Effector memory CD8-positive, alpha-beta T cell (primary cell): ENCODE measurements at regions not wholly inside any gene's neighbourhood (a gene's known extent, or its start where the extent isn't known, plus 50 kb on each side); places are given as distances from the start of the nearest gene placed in this dataset.
A peak's percentile ranks its signal among the peaks of the same experiment; 100 is the strongest.

Source experiments
- ATAC-seq: fragments of 150-1000 bp; cut with Tn5 transposase; replicated peaks from 2 replicates; pipeline ENCODE4 v1.10.0; 2021; ENCODE audit warnings: mild to moderate bottlenecking, moderate library complexity
- DNase-seq, 3 experiments: peaks; one replicate each; pipeline ENCODE4 v3.0.0; 2021
- H3K27ac Mint-ChIP-seq, 2 donors: one replicate each; pipeline ENCODE4 v1.8.0; 2022; ENCODE audit warnings: mild to moderate bottlenecking in 2 of 2, mixed read lengths in 2 of 2, moderate library complexity in 2 of 2
- H3K27me3 Mint-ChIP-seq, 2 donors: one replicate each; pipeline ENCODE4 v1.8.0; 2022; ENCODE audit warnings: mixed read lengths in 2 of 2
- H3K36me3 Mint-ChIP-seq: one replicate; pipeline ENCODE4 v1.8.0; 2022; ENCODE audit warnings: mild to moderate bottlenecking, moderate library complexity, mixed read lengths; ENCODE audit not compliant: insufficient read depth
- H3K4me1 Mint-ChIP-seq, 2 donors: one replicate each; pipeline ENCODE4 v1.8.0; 2022; ENCODE audit warnings: low read depth in 2 of 2, mixed read lengths in 2 of 2
- H3K4me3 Mint-ChIP-seq, 2 donors: one replicate each; pipeline ENCODE4 v1.8.0; 2022; ENCODE audit warnings: mild to moderate bottlenecking in 2 of 2, mixed read lengths in 2 of 2, moderate library complexity in 2 of 2
- H3K9me3 Mint-ChIP-seq, 2 donors: one replicate each; pipeline ENCODE4 v1.8.0; 2022; ENCODE audit warnings: mixed read lengths in 2 of 2

DNA sequence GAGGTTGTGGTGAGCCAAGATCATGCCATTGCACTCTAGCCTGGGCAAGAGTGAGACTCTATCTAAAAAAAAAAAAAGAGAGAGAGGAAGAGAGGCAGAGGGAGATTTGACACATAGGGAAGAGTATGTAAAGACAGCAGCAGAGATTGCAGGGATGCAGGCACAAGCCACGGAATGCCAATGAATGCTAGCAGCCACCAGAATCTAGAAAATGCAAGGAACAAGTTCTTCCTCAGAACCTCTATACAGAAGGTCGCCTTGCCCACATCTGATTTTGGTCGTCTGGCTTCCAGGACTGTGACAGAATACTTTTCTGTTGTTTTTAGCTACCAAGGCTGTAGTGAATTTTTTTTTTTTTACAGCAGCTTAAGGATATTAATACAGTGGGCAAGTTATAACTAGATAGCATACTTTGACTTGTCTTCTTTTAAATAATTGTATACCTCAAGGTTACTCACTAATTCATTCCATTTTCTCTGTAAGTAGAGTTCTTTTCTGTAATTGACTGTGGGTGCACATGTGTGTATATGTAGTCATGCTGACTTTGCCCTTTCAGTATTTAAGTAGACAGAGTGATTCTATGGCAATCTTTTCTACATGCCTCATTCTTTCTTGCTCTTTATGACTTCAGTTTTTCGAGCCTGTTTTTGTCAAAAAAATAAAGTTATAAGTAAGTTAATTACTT is 402.2 kb downstream of the GJA1 start:
- Mint-ChIP-seq H3K4me1 (no peaks in the 10 kb centered on the region), H3K36me3 (no peaks in the 10 kb centered on the region), H3K27me3 (no peaks in the 10 kb centered on the region), H3K27ac (no peak overlapping the region), H3K4me3 (no peak overlapping the region), H3K9me3 (peaks cover 0 to 17% of the 10 kb centered on the region in 2 donors)
- DNase-seq (no peak), ATAC-seq (no peak)

- Mint-ChIP-seq H3K36me3 (no peaks in the 10 kb centered on the region), H3K27ac (no peak overlapping the region), H3K4me3 (no peak overlapping the region), H3K4me1 (no peaks in the 10 kb centered on the region), H3K9me3 (peaks cover 0 to 13% of the 10 kb centered on the region in 2 donors), H3K27me3 (no peaks in the 10 kb centered on the region)
- no peak for ATAC-seq
- DNase-seq, result no peak
Observed at GRCh38 chr6:121838842-121839241, 403.4 kb downstream of the GJA1 start.

- ATAC-seq, result no peak
- H3K27ac Mint-ChIP-seq, result no peak overlapping the region
- H3K27me3 Mint-ChIP-seq, result no peaks in the 10 kb centered on the region
- H3K4me1 Mint-ChIP-seq, result no peaks in the 10 kb centered on the region
- H3K9me3 Mint-ChIP-seq, result peaks cover 0 to 11% of the 10 kb centered on the region in 2 donors
- no peak for DNase-seq
- H3K4me3 Mint-ChIP-seq, result no peak overlapping the region
- no peaks in the 10 kb centered on the region for H3K36me3 Mint-ChIP-seq
Observed at GRCh38 chr6:121839896-121840295, 404.4 kb downstream of the GJA1 start.

DNA sequence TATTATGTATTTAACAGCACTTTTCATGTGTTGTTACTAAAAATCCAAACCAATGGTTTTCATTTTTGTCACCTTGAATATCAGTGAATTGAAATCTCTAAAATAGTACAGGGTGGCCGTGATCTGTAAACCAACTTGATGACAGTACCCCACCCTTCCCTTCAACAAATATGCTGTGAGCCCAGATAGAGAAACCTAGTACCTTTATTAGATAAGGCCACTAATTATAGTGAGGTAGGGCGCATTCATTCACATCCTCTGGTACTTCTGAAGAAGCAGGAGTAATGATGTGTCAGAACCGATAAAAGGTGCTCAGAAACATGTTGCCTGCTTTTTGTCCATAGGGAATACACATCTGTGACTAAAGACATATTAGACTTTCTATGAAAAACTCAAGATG is 409.5 kb downstream of the GJA1 start:
- H3K4me3 Mint-ChIP-seq, result no peak overlapping the region
- H3K4me1 Mint-ChIP-seq, result no peaks in the 10 kb centered on the region
- no peak for ATAC-seq
- peaks cover 0 to 5% of the 10 kb centered on the region in 2 donors for H3K9me3 Mint-ChIP-seq
- no peak overlapping the region for H3K27ac Mint-ChIP-seq
- no peak for DNase-seq
- H3K36me3 Mint-ChIP-seq, result no peaks in the 10 kb centered on the region
- H3K27me3 Mint-ChIP-seq, result no peaks in the 10 kb centered on the region

GRCh38 chr6:121847806-121848522 is 412.5 kb downstream of the GJA1 start:
- Mint-ChIP-seq H3K4me1 (no peaks in the 10 kb centered on the region), H3K27me3 (no peaks in the 10 kb centered on the region), H3K36me3 (no peaks in the 10 kb centered on the region), H3K9me3 (peaks cover 0 to 4% of the 10 kb centered on the region in 2 donors), H3K27ac (no peak overlapping the region), H3K4me3 (no peak overlapping the region)
- DNase-seq (no peak), ATAC-seq (no peak)

GRCh38 chr6:121848523-121849255 is 413.2 kb downstream of the GJA1 start:
- no peak overlapping the region for H3K27ac Mint-ChIP-seq
- H3K9me3 Mint-ChIP-seq, result peaks cover 0 to 6% of the 10 kb centered on the region in 2 donors
- no peaks in the 10 kb centered on the region for H3K4me1 Mint-ChIP-seq
- no peak overlapping the region for H3K4me3 Mint-ChIP-seq
- no peaks in the 10 kb centered on the region for H3K36me3 Mint-ChIP-seq
- ATAC-seq, result no peak
- no peaks in the 10 kb centered on the region for H3K27me3 Mint-ChIP-seq
- no peak for DNase-seq

- H3K4me1 Mint-ChIP-seq, result no peaks in the 10 kb centered on the region
- DNase-seq, result no peak
- H3K9me3 Mint-ChIP-seq, result peaks cover 0 to 7% of the 10 kb centered on the region in 2 donors
- no peak for ATAC-seq
- no peaks in the 10 kb centered on the region for H3K36me3 Mint-ChIP-seq
- no peak overlapping the region for H3K4me3 Mint-ChIP-seq
- no peaks in the 10 kb centered on the region for H3K27me3 Mint-ChIP-seq
- no peak overlapping the region for H3K27ac Mint-ChIP-seq
Observed at GRCh38 chr6:121849477-121849876, 414.0 kb downstream of the GJA1 start.

DNA sequence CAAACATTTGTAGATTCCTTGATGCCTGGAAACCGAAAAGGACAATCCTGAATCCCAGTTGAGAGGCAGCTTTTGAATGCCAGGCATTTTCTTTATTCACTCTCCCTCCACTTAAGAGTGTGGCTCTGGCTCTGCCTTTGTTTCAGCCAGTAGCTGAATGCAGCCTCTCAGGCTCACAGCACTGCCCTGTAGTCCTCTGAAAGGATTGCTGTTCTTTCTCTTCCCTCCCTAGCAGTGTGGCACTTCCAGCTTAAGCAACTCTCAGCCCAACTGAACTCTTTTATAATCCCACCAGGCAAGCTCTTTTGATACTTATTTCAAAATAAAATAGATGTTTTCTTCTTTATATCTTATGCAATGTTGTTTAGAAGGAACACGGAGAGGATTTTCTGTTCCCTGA is 415.6 kb downstream of the GJA1 start:
- H3K4me3 Mint-ChIP-seq, result no peak overlapping the region
- no peak overlapping the region for H3K27ac Mint-ChIP-seq
- ATAC-seq (no peak), DNase-seq (no peak)
- no peaks in the 10 kb centered on the region for H3K27me3 Mint-ChIP-seq
- H3K4me1 Mint-ChIP-seq, result no peaks in the 10 kb centered on the region
- H3K9me3 Mint-ChIP-seq, result peaks cover 0 to 10% of the 10 kb centered on the region in 2 donors
- no peaks in the 10 kb centered on the region for H3K36me3 Mint-ChIP-seq

GRCh38 chr6:121853686-121854085 is 418.2 kb downstream of the GJA1 start:
- no peak overlapping the region for H3K4me3 Mint-ChIP-seq
- no peak for ATAC-seq

DNA sequence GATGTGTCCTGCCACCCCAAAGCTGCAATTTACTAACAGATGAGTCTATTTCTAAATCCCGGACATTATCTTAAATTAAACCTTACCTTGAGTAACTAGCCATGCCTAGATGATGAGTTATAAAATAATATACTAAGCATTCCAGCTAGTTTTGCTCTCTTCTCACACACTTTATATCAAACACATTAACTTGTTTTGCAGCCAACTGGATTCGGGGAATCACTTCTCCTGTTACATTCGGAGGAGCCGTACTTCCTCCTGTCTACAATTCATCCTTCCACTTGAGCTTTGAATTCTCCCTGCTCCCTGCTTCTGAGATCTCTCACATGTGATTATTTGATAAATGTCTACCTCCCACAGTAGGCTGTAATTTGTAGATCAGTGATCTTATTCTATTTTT is 420.1 kb downstream of the GJA1 start:
- H3K9me3 Mint-ChIP-seq, result peaks cover 10% of the 10 kb centered on the region in 2 donors
- H3K27me3 Mint-ChIP-seq, result no peaks in the 10 kb centered on the region
- no peak overlapping the region for H3K27ac Mint-ChIP-seq
- H3K36me3 Mint-ChIP-seq, result no peaks in the 10 kb centered on the region
- no peak overlapping the region for H3K4me3 Mint-ChIP-seq
- no peak for ATAC-seq
- no peak for DNase-seq
- no peaks in the 10 kb centered on the region for H3K4me1 Mint-ChIP-seq

More at GRCh38 chr6:121853686-121854085, 418.2 kb downstream of the GJA1 start:
- DNase-seq, result no peak
- Mint-ChIP-seq H3K27ac (peak overlapping the region in 1 of 2 donors; percentile 38), H3K9me3 (peaks cover 10% of the 10 kb centered on the region in 2 donors), H3K27me3 (no peaks in the 10 kb centered on the region), H3K4me1 (no peaks in the 10 kb centered on the region), H3K36me3 (no peaks in the 10 kb centered on the region)

DNA sequence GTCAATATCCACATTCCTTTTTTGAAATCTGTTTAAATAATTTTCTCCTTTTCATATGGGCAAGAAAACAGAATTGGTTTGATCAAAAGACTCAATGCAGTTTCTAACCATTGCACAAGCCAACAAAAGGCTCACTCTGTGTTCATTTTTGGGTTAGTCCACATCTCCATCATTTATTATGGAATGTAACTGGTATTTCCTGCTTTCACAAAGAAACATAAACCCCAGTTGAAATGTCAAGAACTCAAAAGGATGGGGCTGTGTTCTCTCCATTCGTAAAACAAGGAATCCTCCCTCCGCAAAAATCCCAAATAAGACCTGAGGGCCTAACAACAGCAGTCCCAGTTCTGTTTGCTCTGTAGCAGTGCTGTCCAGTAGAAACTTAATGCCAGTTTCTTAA is 420.9 kb downstream of the GJA1 start:
- Mint-ChIP-seq H3K27me3 (no peaks in the 10 kb centered on the region), H3K27ac (no peak overlapping the region), H3K9me3 (peaks cover 8 to 10% of the 10 kb centered on the region in 2 donors), H3K4me3 (no peak overlapping the region), H3K4me1 (no peaks in the 10 kb centered on the region), H3K36me3 (no peaks in the 10 kb centered on the region)
- ATAC-seq (no peak), DNase-seq (no peak)

GRCh38 chr6:121857551-121857950 is 422.1 kb downstream of the GJA1 start:
- Mint-ChIP-seq H3K36me3 (no peaks in the 10 kb centered on the region), H3K27ac (no peak overlapping the region), H3K9me3 (peaks cover 8 to 10% of the 10 kb centered on the region in 2 donors)

GRCh38 chr6:121858310-121858709 is 422.9 kb downstream of the GJA1 start:
- Mint-ChIP-seq H3K27me3 (no peaks in the 10 kb centered on the region), H3K9me3 (peaks cover 10 to 12% of the 10 kb centered on the region in 2 donors), H3K27ac (no peak overlapping the region), H3K4me1 (no peaks in the 10 kb centered on the region), H3K36me3 (no peaks in the 10 kb centered on the region), H3K4me3 (no peak overlapping the region)
- ATAC-seq (no peak), DNase-seq (no peak)

More at GRCh38 chr6:121857551-121857950, 422.1 kb downstream of the GJA1 start:
- Mint-ChIP-seq H3K4me3 (no peak overlapping the region), H3K4me1 (no peaks in the 10 kb centered on the region), H3K27me3 (no peaks in the 10 kb centered on the region)
- DNase-seq, result no peak
- no peak for ATAC-seq
